WERI-Rb-1 (cell line): ENCODE measurements at regions not wholly inside any gene's neighbourhood (a gene's known extent, or its start where the extent isn't known, plus 50 kb on each side); places are given as distances from the start of the nearest gene placed in this dataset.

ENCODE experiments used
- DNase-seq: peaks from one replicate; pipeline ENCODE4 v3.0.0-alpha.2; 2020
- H3K27ac ChIP-seq: fragments of 250-450 bp; sonication (Bioruptor Pico); 2 replicates; pipeline ENCODE4 v1.5.1; 2020; ENCODE audit warnings: mild to moderate bottlenecking, moderate library complexity
- H3K27me3 ChIP-seq: fragments of 250-450 bp; sonication (Bioruptor Pico); 2 replicates; pipeline ENCODE4 v1.5.1; 2021; ENCODE audit warnings: mild to moderate bottlenecking, low read depth, moderate library complexity; ENCODE audit not compliant: insufficient read depth, severe bottlenecking
- H3K36me3 ChIP-seq: fragments of 250-450 bp; sonication (Bioruptor Pico); 2 replicates; pipeline ENCODE4 v1.5.1; 2020; ENCODE audit warnings: mild to moderate bottlenecking, moderate library complexity
- H3K4me3 ChIP-seq: 2 replicates; pipeline ENCODE4 v1.5.1; 2011; ENCODE audit warnings: low read depth, mild to moderate bottlenecking, control low read depth, low read length
- H3K9me3 ChIP-seq: fragments of 250-450 bp; sonication (Bioruptor Pico); 2 replicates; pipeline ENCODE4 v1.5.1; 2021; ENCODE audit warnings: mild to moderate bottlenecking, moderate library complexity; ENCODE audit not compliant: severe bottlenecking
- CTCF ChIP-seq: IDR thresholded peaks from 2 replicates; pipeline ENCODE4 v1.5.1; 2011; ENCODE audit warnings: low read depth, mild to moderate bottlenecking, control low read depth, inconsistent platforms, low read length

- TF ChIP-seq CTCF = no peak
Observed at GRCh38 chr5:29963956-29964355, 1229.5 kb upstream of the CDH6 start.

GRCh38 chr5:29960323-29960722 lies 1233.2 kb upstream of the CDH6 start:
- Histone ChIP-seq H3K27me3 (no peaks in the 10 kb centered on the region), H3K4me3 (no peak overlapping the region), H3K9me3 (no peaks in the 10 kb centered on the region), H3K36me3 (no peaks in the 10 kb centered on the region), H3K27ac (no peak overlapping the region)
- DNase-seq = no peak
- no peak for TF ChIP-seq CTCF

More at GRCh38 chr5:29963956-29964355, 1229.5 kb upstream of the CDH6 start:
- Histone ChIP-seq H3K9me3 (no peaks in the 10 kb centered on the region), H3K27me3 (no peaks in the 10 kb centered on the region), H3K36me3 (no peaks in the 10 kb centered on the region), H3K27ac (no peak overlapping the region), H3K4me3 (no peak overlapping the region)
- DNase-seq = no peak

GRCh38 chr5:29950416-29951145 lies 1242.9 kb upstream of the CDH6 start:
- no peaks in the 10 kb centered on the region for H3K9me3 ChIP-seq
- no peak for DNase-seq
- no peak for TF ChIP-seq CTCF

DNA sequence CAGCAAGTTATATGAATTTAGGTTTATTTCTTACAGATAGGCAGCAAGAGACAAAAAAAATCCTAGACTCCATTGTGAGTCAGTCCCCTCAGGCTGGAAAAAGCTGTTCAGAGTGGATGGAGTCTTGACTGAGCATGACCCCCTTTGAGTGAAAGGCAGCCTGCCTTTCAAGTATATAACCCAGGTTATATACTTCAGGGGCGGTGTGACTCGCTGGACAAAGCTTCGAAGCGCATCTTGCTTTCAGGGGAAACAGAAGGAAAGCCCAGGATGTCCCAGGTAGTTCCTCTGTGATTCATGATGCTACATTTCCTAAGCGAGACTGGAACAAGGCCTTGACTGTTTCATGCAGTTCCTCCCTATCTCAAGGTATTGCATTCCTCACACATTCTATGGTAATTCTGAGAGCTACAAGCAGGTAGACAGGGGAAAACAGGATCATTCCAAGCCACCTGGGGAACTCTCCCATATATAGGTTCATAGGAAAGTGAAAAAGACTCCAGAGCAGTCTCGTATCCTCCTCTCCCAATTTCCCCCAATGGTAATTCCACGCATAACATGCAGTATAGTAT lies 1244.1 kb upstream of the CDH6 start:
- Histone ChIP-seq H3K9me3 (no peaks in the 10 kb centered on the region), H3K36me3 (no peaks in the 10 kb centered on the region), H3K27ac (no peak overlapping the region), H3K27me3 (no peaks in the 10 kb centered on the region), H3K4me3 (no peak overlapping the region)
- TF ChIP-seq CTCF = no peak
- DNase-seq = no peak

More at GRCh38 chr5:29950416-29951145, 1242.9 kb upstream of the CDH6 start:
- Histone ChIP-seq H3K27ac (no peak overlapping the region), H3K27me3 (no peaks in the 10 kb centered on the region), H3K36me3 (no peaks in the 10 kb centered on the region), H3K4me3 (no peak overlapping the region)

DNA sequence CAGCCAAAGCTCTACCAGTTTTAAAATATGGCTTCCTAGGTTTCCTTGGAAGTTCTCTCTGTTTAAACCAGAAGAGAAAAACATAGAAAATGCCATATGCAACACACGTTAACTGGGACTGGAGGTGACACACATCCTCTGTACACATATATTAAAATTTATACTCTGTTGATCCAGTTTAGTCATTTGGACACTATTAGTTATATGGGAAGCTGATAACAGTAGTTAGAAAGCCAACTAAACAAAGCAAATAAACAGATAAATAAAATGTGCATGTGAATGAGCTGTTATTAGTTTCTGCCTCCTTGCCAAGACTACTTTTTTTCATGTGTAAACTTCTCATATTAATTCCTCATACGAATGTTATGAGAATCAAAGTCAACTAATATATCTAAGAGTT lies 1249.2 kb upstream of the CDH6 start:
- Histone ChIP-seq H3K9me3 (no peaks in the 10 kb centered on the region), H3K4me3 (no peak overlapping the region), H3K27ac (no peak overlapping the region), H3K27me3 (no peaks in the 10 kb centered on the region), H3K36me3 (no peaks in the 10 kb centered on the region)
- no peak for TF ChIP-seq CTCF
- no peak for DNase-seq
